Muscle layer of duodenum (tissue), 2 donors: ENCODE measurements at regions not wholly inside any gene's neighbourhood (a gene's known extent, or its start where the extent isn't known, plus 50 kb on each side); places are given as distances from the start of the nearest gene placed in this dataset.
"Not testable (repeated sequence)": the region's sequence is repeated elsewhere in the genome, so short reads cannot be mapped to it uniquely, and the experiment has no call there.

Experiments
- H3K27ac ChIP-seq: one replicate; pipeline ENCODE4 v1.7.0; 2013; ENCODE audit warnings: mild to moderate bottlenecking, low read length
- H3K27me3 ChIP-seq: one replicate; pipeline ENCODE4 v1.7.0; 2013; ENCODE audit warnings: low read depth, mild to moderate bottlenecking, control low read depth, low read length
- H3K36me3 ChIP-seq, 2 donors: one replicate each; pipeline ENCODE4 v1.7.0; 2013; ENCODE audit warnings: low read length in 2 of 2, control low read depth in 1 of 2, mild to moderate bottlenecking in 1 of 2; ENCODE audit not compliant: insufficient read depth in 2 of 2, control insufficient read depth in 1 of 2
- H3K4me1 ChIP-seq, 2 donors: one replicate each; pipeline ENCODE4 v1.7.0; 2013; ENCODE audit warnings: low read length in 2 of 2, mild to moderate bottlenecking in 2 of 2, control low read depth in 1 of 2, moderate library complexity in 1 of 2; ENCODE audit not compliant: insufficient read depth in 2 of 2, control insufficient read depth in 1 of 2
- H3K4me3 ChIP-seq, 2 donors: one replicate each; pipeline ENCODE4 v1.7.0; 2013; ENCODE audit warnings: low read length in 2 of 2, low read depth in 1 of 2, mild to moderate bottlenecking in 1 of 2
- H3K9me3 ChIP-seq, 2 donors: one replicate each; pipeline ENCODE4 v1.7.0; 2013; ENCODE audit warnings: low read length in 2 of 2, control low read depth in 1 of 2, mild to moderate bottlenecking in 1 of 2; ENCODE audit not compliant: control insufficient read depth in 1 of 2
- donor health status: healthy.

- Histone ChIP-seq H3K9me3 (no peaks in the 10 kb centered on the region), H3K27me3 (no peaks in the 10 kb centered on the region), H3K4me1 (no peaks in the 10 kb centered on the region), H3K27ac (no peak overlapping the region), H3K4me3 (no peak overlapping the region), H3K36me3 (no peaks in the 10 kb centered on the region)
Observed at GRCh38 chr2:193103064-193103463, 908.3 kb upstream of the TMEFF2 start.

- no peaks in the 10 kb centered on the region for H3K4me1 ChIP-seq
Observed at GRCh38 chr2:193101591-193101990, 906.9 kb upstream of the TMEFF2 start.

GRCh38 chr2:193088026-193088425, 893.3 kb upstream of the TMEFF2 start:
- no peak overlapping the region for H3K27ac ChIP-seq
- no peak overlapping the region for H3K4me3 ChIP-seq
- no peaks in the 10 kb centered on the region for H3K27me3 ChIP-seq
- H3K9me3 ChIP-seq, result no peaks in the 10 kb centered on the region
- no peaks in the 10 kb centered on the region for H3K36me3 ChIP-seq
- no peaks in the 10 kb centered on the region for H3K4me1 ChIP-seq

More at GRCh38 chr2:193101591-193101990, 906.9 kb upstream of the TMEFF2 start:
- Histone ChIP-seq H3K4me3 (no peak overlapping the region), H3K9me3 (no peaks in the 10 kb centered on the region), H3K27me3 (no peaks in the 10 kb centered on the region), H3K36me3 (no peaks in the 10 kb centered on the region), H3K27ac (no peak overlapping the region)

- Histone ChIP-seq H3K4me1 (no peaks in the 10 kb centered on the region), H3K27me3 (no peaks in the 10 kb centered on the region), H3K9me3 (no peaks in the 10 kb centered on the region), H3K4me3 (no peak overlapping the region), H3K36me3 (no peaks in the 10 kb centered on the region), H3K27ac (no peak overlapping the region)
Observed at GRCh38 chr2:193076995-193077394, 882.3 kb upstream of the TMEFF2 start.

- Histone ChIP-seq H3K9me3 (peaks cover 0 to 3% of the 10 kb centered on the region in 2 donors), H3K27me3 (no peaks in the 10 kb centered on the region), H3K4me1 (no peaks in the 10 kb centered on the region), H3K4me3 (no peak overlapping the region), H3K36me3 (no peaks in the 10 kb centered on the region), H3K27ac (no peak overlapping the region)
Observed at GRCh38 chr2:193074933-193075332, 880.2 kb upstream of the TMEFF2 start.

GRCh38 chr2:193072647-193073046, 877.9 kb upstream of the TMEFF2 start:
- H3K36me3 ChIP-seq, result no peaks in the 10 kb centered on the region
- peaks cover 0 to 3% of the 10 kb centered on the region in 2 donors for H3K9me3 ChIP-seq
- H3K27ac ChIP-seq, result no peak overlapping the region
- no peaks in the 10 kb centered on the region for H3K4me1 ChIP-seq
- H3K4me3 ChIP-seq, result no peak overlapping the region
- no peaks in the 10 kb centered on the region for H3K27me3 ChIP-seq

GRCh38 chr2:193025556-193025955, 830.8 kb upstream of the TMEFF2 start:
- H3K4me1 ChIP-seq, H3K4me3 ChIP-seq, H3K9me3 ChIP-seq, H3K36me3 ChIP-seq, H3K27ac ChIP-seq, H3K27me3 ChIP-seq: not testable (repeated sequence)

GRCh38 chr2:193024791-193025190, 830.1 kb upstream of the TMEFF2 start:
- Histone ChIP-seq H3K27ac (no peak overlapping the region), H3K4me3 (no peak overlapping the region), H3K36me3 (no peaks in the 10 kb centered on the region), H3K27me3 (no peaks in the 10 kb centered on the region), H3K9me3 (peaks cover 0 to 9% of the 10 kb centered on the region in 2 donors), H3K4me1 (no peaks in the 10 kb centered on the region)

- Histone ChIP-seq H3K36me3 (no peaks in the 10 kb centered on the region), H3K27me3 (no peaks in the 10 kb centered on the region), H3K9me3 (no peaks in the 10 kb centered on the region)
Observed at GRCh38 chr2:193011870-193012269, 817.1 kb upstream of the TMEFF2 start.

GRCh38 chr2:192993059-192993458, 798.3 kb upstream of the TMEFF2 start:
- Histone ChIP-seq H3K36me3 (no peaks in the 10 kb centered on the region), H3K27me3 (no peaks in the 10 kb centered on the region), H3K9me3 (no peaks in the 10 kb centered on the region), H3K27ac (no peak overlapping the region), H3K4me1 (no peaks in the 10 kb centered on the region), H3K4me3 (no peak overlapping the region)

More at GRCh38 chr2:193011870-193012269, 817.1 kb upstream of the TMEFF2 start:
- Histone ChIP-seq H3K27ac (no peak overlapping the region), H3K4me3 (no peak overlapping the region), H3K4me1 (no peaks in the 10 kb centered on the region)

GRCh38 chr2:192983173-192983572, 788.4 kb upstream of the TMEFF2 start:
- no peaks in the 10 kb centered on the region for H3K4me1 ChIP-seq
- H3K36me3 ChIP-seq, result no peaks in the 10 kb centered on the region
- no peak overlapping the region for H3K4me3 ChIP-seq
- no peak overlapping the region for H3K27ac ChIP-seq
- no peaks in the 10 kb centered on the region for H3K9me3 ChIP-seq
- no peaks in the 10 kb centered on the region for H3K27me3 ChIP-seq

- H3K36me3 ChIP-seq, result no peaks in the 10 kb centered on the region
- no peak overlapping the region for H3K4me3 ChIP-seq
- H3K27me3 ChIP-seq, result no peaks in the 10 kb centered on the region
- H3K9me3 ChIP-seq, result no peaks in the 10 kb centered on the region
- H3K4me1 ChIP-seq, result no peaks in the 10 kb centered on the region
- no peak overlapping the region for H3K27ac ChIP-seq
Observed at GRCh38 chr2:192978395-192978794, 783.7 kb upstream of the TMEFF2 start.
